H9 (cell line): ENCODE measurements at regions not wholly inside any gene's neighbourhood (a gene's known extent, or its start where the extent isn't known, plus 50 kb on each side); places are given as distances from the start of the nearest gene placed in this dataset.

Experiments
- DNase-seq: peaks from one replicate; pipeline ENCODE4 v3.0.0-alpha.2; 2017
- H2AFZ ChIP-seq: one replicate; pipeline ENCODE4 v1.6.1; 2013; ENCODE audit warnings: mild to moderate bottlenecking, low read length, control low read depth, moderate library complexity
- H2AK5ac ChIP-seq: 2 replicates; pipeline ENCODE4 v1.6.1; 2013; ENCODE audit warnings: low read length, control low read depth, mixed read lengths; ENCODE audit not compliant: insufficient read length
- H2BK120ac ChIP-seq: one replicate; pipeline ENCODE4 v1.6.1; 2013; ENCODE audit warnings: low read depth, mild to moderate bottlenecking, low read length, control low read depth, inconsistent platforms; ENCODE audit not compliant: poor library complexity, severe bottlenecking
- H2BK12ac ChIP-seq: 2 replicates; pipeline ENCODE4 v1.6.1; 2013; ENCODE audit warnings: low read length, control low read depth, mixed read lengths, low read depth; ENCODE audit not compliant: insufficient read length
- H2BK15ac ChIP-seq: 2 replicates; pipeline ENCODE4 v1.6.1; 2013; ENCODE audit warnings: low read depth, low read length, control low read depth
- H2BK20ac ChIP-seq: one replicate; pipeline ENCODE4 v1.6.1; 2013; ENCODE audit warnings: low read depth, mild to moderate bottlenecking, low read length, control low read depth, inconsistent platforms; ENCODE audit not compliant: poor library complexity, severe bottlenecking
- H2BK5ac ChIP-seq: 2 replicates; pipeline ENCODE4 v1.6.1; 2013; ENCODE audit warnings: low read length, control low read depth, mixed read lengths; ENCODE audit not compliant: insufficient read length
- H3K14ac ChIP-seq: 2 replicates; pipeline ENCODE4 v1.6.1; 2013; ENCODE audit warnings: low read length, control low read depth; ENCODE audit not compliant: insufficient read depth
- H3K18ac ChIP-seq: 2 replicates; pipeline ENCODE4 v1.6.1; 2013; ENCODE audit warnings: low read depth, mild to moderate bottlenecking, mixed read lengths, low read length, control low read depth; ENCODE audit not compliant: insufficient read length
- H3K23ac ChIP-seq: 2 replicates; pipeline ENCODE4 v1.6.1; 2013; ENCODE audit warnings: low read length, control low read depth, mixed read lengths, low read depth; ENCODE audit not compliant: insufficient read length
- H3K23me2 ChIP-seq: 2 replicates; pipeline ENCODE4 v1.6.1; 2013; ENCODE audit warnings: low read depth, mild to moderate bottlenecking, mixed read lengths, low read length, control low read depth; ENCODE audit not compliant: insufficient read length, poor library complexity, severe bottlenecking
- H3K27ac ChIP-seq: 2 replicates; pipeline ENCODE4 v1.5.1; 2013; ENCODE audit warnings: low read length, control low read depth, mixed read lengths, low read depth; ENCODE audit not compliant: insufficient read length
- H3K27me3 ChIP-seq: 2 replicates; pipeline ENCODE4 v1.6.1; 2013; ENCODE audit warnings: low read length, control low read depth, inconsistent platforms; ENCODE audit not compliant: insufficient read depth
- H3K4ac ChIP-seq: 2 replicates; pipeline ENCODE4 v1.6.1; 2013; ENCODE audit warnings: low read depth, mild to moderate bottlenecking, control low read depth, inconsistent platforms, low read length, moderate library complexity
- H3K4me1 ChIP-seq: 2 replicates; pipeline ENCODE4 v1.6.1; 2013; ENCODE audit warnings: low read length, control low read depth, inconsistent platforms; ENCODE audit not compliant: insufficient read depth
- H3K4me2 ChIP-seq: 2 replicates; pipeline ENCODE4 v1.6.1; 2013; ENCODE audit warnings: low read length, control low read depth, mixed read lengths; ENCODE audit not compliant: insufficient read length, insufficient read depth
- H3K56ac ChIP-seq: 2 replicates; pipeline ENCODE4 v1.6.1; 2013; ENCODE audit warnings: low read depth, mild to moderate bottlenecking, mixed read lengths, low read length, control low read depth; ENCODE audit not compliant: insufficient read length
- H3K79me1 ChIP-seq: 2 replicates; pipeline ENCODE4 v1.6.1; 2013; ENCODE audit warnings: low read depth, mild to moderate bottlenecking, moderate library complexity, low read length, control low read depth, inconsistent platforms; ENCODE audit not compliant: insufficient read depth, poor library complexity, severe bottlenecking
- H3K79me2 ChIP-seq: 2 replicates; pipeline ENCODE4 v1.6.1; 2013; ENCODE audit warnings: low read length, control low read depth, inconsistent platforms; ENCODE audit not compliant: insufficient read depth
- H3K9ac ChIP-seq: 2 replicates; pipeline ENCODE4 v1.6.1; 2013; ENCODE audit warnings: low read length, control low read depth, mixed read lengths; ENCODE audit not compliant: insufficient read length; ENCODE audit errors: extremely low read depth
- H3K9me3 ChIP-seq: one replicate; pipeline ENCODE4 v1.6.1; 2013; ENCODE audit warnings: low read depth, low read length, inconsistent platforms; ENCODE audit not compliant: control insufficient read depth
- H3T11ph ChIP-seq: one replicate; pipeline ENCODE4 v1.6.1; 2013; ENCODE audit warnings: mild to moderate bottlenecking, low read length, control low read depth, inconsistent platforms
- H4K20me1 ChIP-seq: one replicate; pipeline ENCODE4 v1.6.1; 2013; ENCODE audit not compliant: control insufficient read depth, insufficient read length, insufficient read depth
- H4K5ac ChIP-seq: 2 replicates; pipeline ENCODE4 v1.6.1; 2013; ENCODE audit warnings: low read depth, mild to moderate bottlenecking, mixed read lengths, low read length, control low read depth; ENCODE audit not compliant: insufficient read length
- H4K8ac ChIP-seq: replicated peaks from 2 replicates; pipeline ENCODE4 v1.6.1; 2013; ENCODE audit warnings: low read length, control low read depth, mixed read lengths, low read depth; ENCODE audit not compliant: insufficient read length
- H4K91ac ChIP-seq: 2 replicates; pipeline ENCODE4 v1.6.1; 2013; ENCODE audit warnings: low read depth, mild to moderate bottlenecking, moderate library complexity, mixed read lengths, low read length, control low read depth; ENCODE audit not compliant: insufficient read length
- H3K27ac Mint-ChIP-seq, 3 experiments: 2 replicates in 2 of 3; 3 replicates in 1 of 3; pipeline ENCODE4 v1.8.0; 2020 to 2021; ENCODE audit warnings: mixed read lengths in 3 of 3, mild to moderate bottlenecking in 1 of 3, moderate library complexity in 1 of 3
- H3K27me3 Mint-ChIP-seq: 2 replicates; pipeline ENCODE4 v1.8.0; 2021; ENCODE audit warnings: low read depth, mild to moderate bottlenecking, moderate library complexity, mixed read lengths
- H3K36me3 Mint-ChIP-seq, 3 experiments: 2 replicates in 2 of 3; 3 replicates in 1 of 3; pipeline ENCODE4 v1.8.0; 2020 to 2021; ENCODE audit warnings: low read depth in 3 of 3, mixed read lengths in 3 of 3; ENCODE audit not compliant: insufficient read depth in 1 of 3
- H3K4me1 Mint-ChIP-seq, 2 experiments: 2 replicates each; pipeline ENCODE4 v1.8.0; 2020; ENCODE audit warnings: mixed read lengths in 2 of 2
- H3K4me3 Mint-ChIP-seq, 2 experiments: 2 replicates in 1 of 2; 3 replicates in 1 of 2; pipeline ENCODE4 v1.8.0; 2020 to 2021; ENCODE audit warnings: mild to moderate bottlenecking in 2 of 2, mixed read lengths in 2 of 2, moderate library complexity in 1 of 2
- H3K9me3 Mint-ChIP-seq, 2 experiments: 2 replicates in 1 of 2; 3 replicates in 1 of 2; pipeline ENCODE4 v1.8.0; 2020; ENCODE audit warnings: mild to moderate bottlenecking in 2 of 2, mixed read lengths in 2 of 2, moderate library complexity in 1 of 2
- CTCF ChIP-seq: fragments of 200-600 bp; sonication (generic); conservative IDR thresholded peaks from 3 replicates; pipeline ENCODE4 v1.8.0; 2021; ENCODE audit warnings: antibody characterized with exemption, mild to moderate bottlenecking
- WGBS: extraction: QIAGEN DNeasy Blood & Tissue Kit; methylation state at CpG from one replicate; pipeline ENCODE4 v1.1.7; 2013; ENCODE audit warnings: missing lambda C conversion rate, low lambda C conversion rate, mixed read lengths; ENCODE audit not compliant: insufficient read length; ENCODE audit errors: extremely low coverage; 5-methylcytosine and 5-hydroxymethylcytosine counted together

- Histone ChIP-seq H3K14ac (no peak overlapping the region), H2BK120ac (no peak overlapping the region), H3K23ac (no peak overlapping the region), H2BK15ac (no peak overlapping the region), H4K5ac (no peak overlapping the region), H3K9me3 (peaks cover 8% of the 10 kb centered on the region), H3K9ac (no peak overlapping the region), H3K23me2 (no peaks in the 10 kb centered on the region), H2AK5ac (no peak overlapping the region), H3K4ac (no peak overlapping the region), H3K27me3 (no peaks in the 10 kb centered on the region), H4K8ac (no peak overlapping the region), H3K18ac (no peak overlapping the region), H2AFZ (no peak overlapping the region), H3K79me2 (no peaks in the 10 kb centered on the region), H3K4me2 (no peak overlapping the region), H3T11ph (no peak overlapping the region), H2BK5ac (no peak overlapping the region), H3K27ac (no peak overlapping the region), H2BK12ac (no peak overlapping the region), H3K4me1 (no peaks in the 10 kb centered on the region), H3K56ac (no peak overlapping the region), H2BK20ac (no peak overlapping the region), H3K79me1 (no peaks in the 10 kb centered on the region), H4K20me1 (no peaks in the 10 kb centered on the region), H4K91ac (no peak overlapping the region)
- peaks cover 9 to 31% (median 11%) of the 10 kb centered on the region in 3 experiments; a peak in 6 of 7 replicates for H3K36me3 Mint-ChIP-seq
- DNase-seq, result no peak
- H3K4me1 Mint-ChIP-seq, result peaks cover 9 to 10% of the 10 kb centered on the region in 2 experiments
- no CpG with 5 or more reads among the region's 3 CpGs for WGBS
- H3K9me3 Mint-ChIP-seq, result peaks cover 14 to 23% of the 10 kb centered on the region in 2 experiments
- no peak overlapping the region for H3K27ac Mint-ChIP-seq
- no peak for TF ChIP-seq CTCF
- H3K27me3 Mint-ChIP-seq, result no peaks in the 10 kb centered on the region
- H3K4me3 Mint-ChIP-seq, result no peak overlapping the region
These were observed 90.7 kb upstream of the EPHA4 start for GRCh38 chr2:221662689-221663391.
